HepG2 (cell line): ENCODE measurements at regions not wholly inside any gene's neighbourhood (a gene's known extent, or its start where the extent isn't known, plus 50 kb on each side); places are given as distances from the start of the nearest gene placed in this dataset.

Experiments
- ATAC-seq: fragments of 200-7000 bp; cut with Tn5 transposase; 3 replicates; pipeline ENCODE4 v1.9.1; 2020; ENCODE audit warnings: mild to moderate bottlenecking, moderate library complexity
- BruUV-seq: library from RNA; stranded (reverse); fragments of 400-500 nt; replicated peaks from 2 replicates; lab custom pipeline; 2021; lab: Mats Ljungman, UMichigan
- CTCF ChIA-PET: fragments of 300-600 bp; formaldehyde crosslinking; extraction: SDS; loops from one replicate; lab custom pipeline; 2021; ENCODE audit warnings: low total read pairs, inconsistent platforms, low intra/inter-chr PET ratio; lab: Yijun Ruan, JAX
- POLR2A ChIA-PET: fragments of 350-600 bp; sonication (Branson Sonifier 250); formaldehyde crosslinking; loops from one replicate; lab custom pipeline; 2020; ENCODE audit warnings: antibody characterized with exemption, inconsistent platforms; lab: Yijun Ruan, JAX
- DNase-seq: peaks from one replicate; pipeline ENCODE4 v3.0.0-alpha.2; 2015; ENCODE audit warnings: low spot score
- FAIRE-seq: peaks from 3 replicates; lab custom pipeline; 2011; peaks lifted over from hg19 to GRCh38; lab: Jason Lieb, UNC
- H2AFZ ChIP-seq: one replicate; pipeline ENCODE4 v1.6.1; 2011; ENCODE audit warnings: low read length, inconsistent platforms
- H3K27ac ChIP-seq: fragments of 300-600 bp; 3 replicates; pipeline ENCODE4 v1.8.0; 2011; ENCODE audit warnings: mixed run types, mild to moderate bottlenecking, mixed read lengths, low read length, inconsistent platforms; ENCODE audit not compliant: insufficient read depth; ENCODE audit errors: extremely low read length
- H3K27me3 ChIP-seq, 2 experiments: fragments of 200-600 bp in 1 of 2; 2 replicates in 1 of 2; 3 replicates in 1 of 2; pipeline versions ENCODE4 v1.6.0 to v1.8.0; 2011; ENCODE audit warnings: low read length in 2 of 2, mild to moderate bottlenecking in 2 of 2, moderate library complexity in 2 of 2, inconsistent platforms in 1 of 2; ENCODE audit not compliant: insufficient read depth in 2 of 2, control insufficient read depth in 1 of 2
- H3K36me3 ChIP-seq, 2 experiments: fragments of 200-600 bp in 1 of 2; replicated peaks in 1 of 2; 2 replicates in 1 of 2; 3 replicates in 1 of 2; pipeline versions ENCODE4 v1.5.1 to v1.8.0; 2011; ENCODE audit warnings: low read length in 2 of 2, inconsistent platforms in 1 of 2; ENCODE audit not compliant: insufficient read depth in 2 of 2, control insufficient read depth in 1 of 2
- H3K4me1 ChIP-seq: 2 replicates; pipeline ENCODE4 v1.5.1; 2012; ENCODE audit warnings: low read length, inconsistent platforms; ENCODE audit not compliant: insufficient read depth
- H3K4me2 ChIP-seq: 2 replicates; pipeline ENCODE4 v1.6.0; 2011; ENCODE audit warnings: low read depth, low read length, inconsistent platforms
- H3K4me3 ChIP-seq, 3 experiments: fragments of 200-600 bp in 1 of 3; sonication (generic), shearing (Covaris generic) in 1 of 3; replicated peaks in 1 of 3; 2 replicates each; pipeline ENCODE4 v1.5.1; 2011 to 2016; ENCODE audit warnings: low read length in 3 of 3, inconsistent platforms in 2 of 3, low read depth in 2 of 3, mild to moderate bottlenecking in 2 of 3, control low read depth in 1 of 3, mixed read lengths in 1 of 3; ENCODE audit not compliant: insufficient read depth in 1 of 3
- H3K79me2 ChIP-seq: one replicate; pipeline ENCODE4 v1.6.1; 2011; ENCODE audit warnings: low read length, inconsistent platforms; ENCODE audit not compliant: insufficient read depth
- H3K9ac ChIP-seq: 2 replicates; pipeline ENCODE4 v1.6.0; 2011; ENCODE audit warnings: mild to moderate bottlenecking, low read depth, low read length, inconsistent platforms; ENCODE audit not compliant: insufficient read depth
- H3K9me3 ChIP-seq: 2 replicates; pipeline ENCODE4 v1.5.1; 2012; ENCODE audit warnings: mild to moderate bottlenecking, low read length
- H4K20me1 ChIP-seq: 2 replicates; pipeline ENCODE4 v1.6.0; 2011; ENCODE audit warnings: inconsistent platforms, mild to moderate bottlenecking, low read length, moderate library complexity; ENCODE audit not compliant: insufficient read depth
- AGO1 ChIP-seq: fragments of 200-400 bp; formaldehyde crosslinking; IDR thresholded peaks from 2 replicates; pipeline ENCODE4 v1.6.1; 2017; ENCODE audit warnings: mild to moderate bottlenecking, low read depth, low read length, moderate library complexity; ENCODE audit not compliant: poor library complexity, severe bottlenecking
- FOXK1 ChIP-seq: sonication (generic); formaldehyde crosslinking; IDR thresholded peaks from 2 replicates; pipeline ENCODE4 v1.4.0; 2020; ENCODE audit warnings: low read depth, missing genetic modification reagents, borderline replicate concordance
- GATA4 ChIP-seq: sonication (generic); IDR thresholded peaks from 2 replicates; pipeline ENCODE4 v1.6.1; 2016; ENCODE audit warnings: antibody characterized with exemption, low read depth, borderline replicate concordance
- MIER2 ChIP-seq: IDR thresholded peaks from 2 replicates; pipeline ENCODE4 v1.6.1; 2016; ENCODE audit warnings: missing biosample characterization, missing genetic modification reagents
- MIER3 ChIP-seq: IDR thresholded peaks from 2 replicates; pipeline ENCODE4 v1.6.1; 2016; ENCODE audit warnings: missing compliant biosample characterization, borderline replicate concordance
- PHF21A ChIP-seq: sonication (generic); formaldehyde crosslinking; IDR thresholded peaks from 2 replicates; pipeline ENCODE4 v1.5.0; 2020; ENCODE audit warnings: mild to moderate bottlenecking, missing genetic modification reagents
- POGZ ChIP-seq: sonication (generic); formaldehyde crosslinking; IDR thresholded peaks from 2 replicates; pipeline ENCODE4 v1.4.0; 2020; ENCODE audit warnings: mild to moderate bottlenecking, missing genetic modification reagents
- POLR2AphosphoS2 ChIP-seq: IDR thresholded peaks from 2 replicates; pipeline ENCODE4 v1.6.1; 2011; ENCODE audit warnings: low read depth, low read length, improper control_type of control experiment
- RBM22 ChIP-seq: fragments of 200-400 bp; formaldehyde crosslinking; optimal IDR thresholded peaks from 2 replicates; pipeline ENCODE3; 2017; ENCODE audit warnings: mild to moderate bottlenecking, low read length, moderate library complexity
- SATB2 ChIP-seq: sonication (generic); formaldehyde crosslinking; IDR thresholded peaks from 2 replicates; pipeline ENCODE4 v1.5.0; 2020; ENCODE audit warnings: missing genetic modification reagents
- SNAI1 ChIP-seq: sonication (generic); formaldehyde crosslinking; IDR thresholded peaks from 2 replicates; pipeline ENCODE4 v1.5.0; 2020; ENCODE audit warnings: mild to moderate bottlenecking, missing genetic modification reagents, borderline replicate concordance
- SOX6 ChIP-seq, 2 experiments: fragments of 450-650 bp in 1 of 2; sonication (generic) in 1 of 2; formaldehyde crosslinking in 1 of 2; IDR thresholded peaks; 2 replicates each; pipeline versions ENCODE4 v1.4.0 to v1.6.1; 2017 to 2020; ENCODE audit warnings: antibody characterized with exemption in 1 of 2, mild to moderate bottlenecking in 1 of 2, missing genetic modification reagents in 1 of 2
- ZBTB7A ChIP-seq: sonication (generic); formaldehyde crosslinking; IDR thresholded peaks from 2 replicates; pipeline ENCODE4 v1.8.0; 2022; ENCODE audit warnings: mild to moderate bottlenecking, missing genetic modification reagents
- ZNF484 ChIP-seq: sonication (generic); formaldehyde crosslinking; IDR thresholded peaks from 2 replicates; pipeline ENCODE4 v1.5.1; 2020; ENCODE audit warnings: mild to moderate bottlenecking, low read depth, missing genetic modification reagents, borderline replicate concordance
- ZNF564 ChIP-seq: sonication (generic); formaldehyde crosslinking; IDR thresholded peaks from 2 replicates; pipeline ENCODE4 v1.8.1; 2023; ENCODE audit warnings: mild to moderate bottlenecking, missing genetic modification reagents
- WGBS: methylation state at CpG from one replicate; pipeline ENCODE4 v1.1.6; 2017; ENCODE audit warnings: low lambda C conversion rate; 5-methylcytosine and 5-hydroxymethylcytosine counted together
- in situ Hi-C: cut with HindIII; loops from 2 replicates; pipeline ENCODE4 v1.10.0; 2017; ENCODE audit warnings: low pct_unique_long_range_greater_than_20kb; ENCODE audit not compliant: extremely low pct_ligation_motif_present
- intact Hi-C: fragments of 100-400 bp; cut with micrococcal nuclease; formaldehyde crosslinking; loops from one replicate; pipeline ENCODE4 v1.10.0; 2022; ENCODE audit not compliant: unreplicated experiment
- TF ChIP-seq, protein P1 (sequence below): IDR thresholded peaks from 2 replicates; pipeline ENCODE4 v1.6.1; 2018; ENCODE audit warnings: missing genetic modification reagents
- TF ChIP-seq, protein P2 (sequence below): sonication (generic); formaldehyde crosslinking; IDR thresholded peaks from 2 replicates; pipeline ENCODE4 v1.4.0; 2020; ENCODE audit warnings: missing genetic modification reagents

DNA sequence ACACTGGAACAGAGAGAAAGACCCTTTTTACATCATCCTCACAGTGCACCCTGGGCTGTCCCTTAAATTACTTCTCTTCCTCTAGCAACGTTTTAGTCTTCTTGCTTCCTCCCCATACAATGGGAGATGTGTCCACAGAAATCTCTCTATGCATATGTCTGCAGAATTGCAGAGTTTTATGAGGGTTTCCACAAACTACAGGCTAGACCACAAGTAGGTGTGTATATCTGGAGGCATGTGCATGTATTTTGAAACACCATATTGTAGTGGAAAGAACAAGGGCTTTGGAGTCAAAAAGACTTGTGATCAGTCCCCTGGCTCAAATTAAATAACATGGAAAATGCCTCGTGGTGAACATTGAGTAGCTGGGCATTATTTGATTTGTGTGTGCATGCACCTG is 121.3 kb upstream of the IPO9 start:
- no peak overlapping the region for H2AFZ ChIP-seq
- peaks cover 4% of the 10 kb centered on the region; the same call in 1 of the 2 replicates for H3K4me1 ChIP-seq
- no peak for ATAC-seq
- no peak for DNase-seq
- WGBS = 0% methylated on average over 2 of the region's 2 CpGs
- no peaks in the 10 kb centered on the region; the same call in 1 of the 2 replicates for H4K20me1 ChIP-seq
- POLR2A ChIA-PET = no interaction called here
- H3K36me3 ChIP-seq = no peaks in the 10 kb centered on the region
- H3K4me3 ChIP-seq = no peak overlapping the region
- H3K9me3 ChIP-seq = no peaks in the 10 kb centered on the region
- intact Hi-C loops = no loop called here
- no peak for FAIRE-seq
- H3K4me2 ChIP-seq = no peak overlapping the region
- peaks cover 4 to 11% of the 10 kb centered on the region in 2 experiments; a peak in 2 of 5 replicates for H3K27me3 ChIP-seq
- TF ChIP-seq ZBTB7A (CRISPR knock-in tag) = no peak
- TF ChIP-seq MIER2 (CRISPR knock-in tag) = no peak
- no peak for TF ChIP-seq GATA4
- no peak for TF ChIP-seq SOX6 (IDR thresholded peaks at IDR 0.05)
- no peak for TF ChIP-seq SOX6 (CRISPR knock-in tag; IDR thresholded peaks at IDR 0.05)
- TF ChIP-seq, protein P1, sequence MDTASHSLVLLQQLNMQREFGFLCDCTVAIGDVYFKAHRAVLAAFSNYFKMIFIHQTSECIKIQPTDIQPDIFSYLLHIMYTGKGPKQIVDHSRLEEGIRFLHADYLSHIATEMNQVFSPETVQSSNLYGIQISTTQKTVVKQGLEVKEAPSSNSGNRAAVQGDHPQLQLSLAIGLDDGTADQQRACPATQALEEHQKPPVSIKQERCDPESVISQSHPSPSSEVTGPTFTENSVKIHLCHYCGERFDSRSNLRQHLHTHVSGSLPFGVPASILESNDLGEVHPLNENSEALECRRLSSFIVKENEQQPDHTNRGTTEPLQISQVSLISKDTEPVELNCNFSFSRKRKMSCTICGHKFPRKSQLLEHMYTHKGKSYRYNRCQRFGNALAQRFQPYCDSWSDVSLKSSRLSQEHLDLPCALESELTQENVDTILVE (CRISPR knock-in tag) = no peak
- TF ChIP-seq POLR2AphosphoS2 = no peak
- TF ChIP-seq POGZ (CRISPR knock-in tag) = no peak
- no peak for TF ChIP-seq FOXK1 (CRISPR knock-in tag)
- no peak for TF ChIP-seq SNAI1 (CRISPR knock-in tag)
- TF ChIP-seq, protein P2, sequence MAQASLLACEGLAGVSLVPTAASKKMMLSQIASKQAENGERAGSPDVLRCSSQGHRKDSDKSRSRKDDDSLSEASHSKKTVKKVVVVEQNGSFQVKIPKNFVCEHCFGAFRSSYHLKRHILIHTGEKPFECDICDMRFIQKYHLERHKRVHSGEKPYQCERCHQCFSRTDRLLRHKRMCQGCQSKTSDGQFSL (CRISPR knock-in tag) = no peak
- no peak for TF ChIP-seq SATB2 (CRISPR knock-in tag)
- TF ChIP-seq ZNF484 (CRISPR knock-in tag) = no peak
- TF ChIP-seq AGO1 = no peak
- TF ChIP-seq RBM22 = no peak
- TF ChIP-seq MIER3 (CRISPR knock-in tag) = no peak
- TF ChIP-seq PHF21A (CRISPR knock-in tag) = no peak
- TF ChIP-seq ZNF564 (CRISPR knock-in tag) = no peak
- TF ChIP-seq, all 625 proteins: peak for 0
- Histone ChIP-seq H3K79me2 (no peaks in the 10 kb centered on the region), H3K27ac (no peak overlapping the region), H3K9ac (no peak overlapping the region)
- in situ Hi-C loops = loop anchor here (5.0 kb wide), 2 partner anchors 80 to 150 kb away; no protein-coding TSS in a partner anchor
- no TSS peak for BruUV-seq
- CTCF ChIA-PET = interaction anchor here (1.2 kb wide), 1 partner anchor 85 kb away, joined by 3 read pairs; no protein-coding TSS in a partner anchor
